GM21786 (cell line): ENCODE measurements at regions not wholly inside any gene's neighbourhood (a gene's known extent, or its start where the extent isn't known, plus 50 kb on each side); places are given as distances from the start of the nearest gene placed in this dataset.
"Not testable (repeated sequence)": the region's sequence is repeated elsewhere in the genome, so short reads cannot be mapped to it uniquely, and the experiment has no call there.

Experiments used
- ATAC-seq: cut with Tn5 transposase; IDR thresholded peaks from one replicate; pipeline ENCODE4 v1.9.1; 2021; ENCODE audit not compliant: unreplicated experiment

GRCh38 chr15:95125803-95126202 is 894.4 kb downstream of the MCTP2 start:
- no peak for ATAC-seq

DNA sequence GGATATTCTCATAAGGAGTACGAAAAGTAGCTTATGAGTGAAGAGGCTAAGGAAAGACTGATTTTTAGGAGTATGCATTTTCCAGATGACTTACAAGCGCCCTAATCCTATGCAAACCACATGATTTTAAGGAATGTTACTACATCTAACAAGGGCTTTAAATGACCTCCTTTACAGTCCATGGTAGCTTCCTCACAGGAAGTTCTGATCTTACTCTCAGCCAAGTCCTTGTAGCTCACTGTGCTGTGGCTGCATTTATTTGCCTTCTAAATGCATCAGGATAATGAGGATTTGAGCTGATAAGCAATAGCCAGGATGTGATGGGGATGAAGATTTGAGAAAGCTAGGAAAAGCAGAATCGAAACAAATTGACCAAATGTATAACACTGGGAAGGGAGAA is 896.0 kb downstream of the MCTP2 start:
- no peak for ATAC-seq

DNA sequence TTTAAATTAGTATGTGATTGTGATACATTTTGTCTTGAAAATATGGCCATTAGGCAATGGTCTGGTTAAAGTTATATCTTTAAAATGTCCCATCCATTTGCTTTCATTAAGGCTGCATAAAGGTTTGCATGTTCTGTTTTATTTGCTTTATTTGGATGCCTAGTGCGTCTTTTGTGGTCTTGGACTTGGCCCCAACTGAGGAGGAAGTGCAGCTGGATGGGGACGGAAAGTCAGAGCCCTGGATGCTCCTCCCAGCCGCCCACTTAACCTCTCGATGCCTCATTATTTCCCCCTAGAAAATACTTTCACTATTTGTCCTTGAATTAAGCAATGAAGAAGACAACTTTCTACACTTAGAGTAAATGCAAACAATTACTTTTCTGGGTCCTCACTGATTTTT is 898.2 kb downstream of the MCTP2 start:
- no peak for ATAC-seq

- ATAC-seq = no peak
Observed at GRCh38 chr15:95131131-95131556, 899.8 kb downstream of the MCTP2 start.

- ATAC-seq = no peak
Observed at GRCh38 chr15:95132774-95133173, 901.4 kb downstream of the MCTP2 start.

- ATAC-seq = no peak
Observed at GRCh38 chr15:95134431-95135110, 903.2 kb downstream of the MCTP2 start.

DNA sequence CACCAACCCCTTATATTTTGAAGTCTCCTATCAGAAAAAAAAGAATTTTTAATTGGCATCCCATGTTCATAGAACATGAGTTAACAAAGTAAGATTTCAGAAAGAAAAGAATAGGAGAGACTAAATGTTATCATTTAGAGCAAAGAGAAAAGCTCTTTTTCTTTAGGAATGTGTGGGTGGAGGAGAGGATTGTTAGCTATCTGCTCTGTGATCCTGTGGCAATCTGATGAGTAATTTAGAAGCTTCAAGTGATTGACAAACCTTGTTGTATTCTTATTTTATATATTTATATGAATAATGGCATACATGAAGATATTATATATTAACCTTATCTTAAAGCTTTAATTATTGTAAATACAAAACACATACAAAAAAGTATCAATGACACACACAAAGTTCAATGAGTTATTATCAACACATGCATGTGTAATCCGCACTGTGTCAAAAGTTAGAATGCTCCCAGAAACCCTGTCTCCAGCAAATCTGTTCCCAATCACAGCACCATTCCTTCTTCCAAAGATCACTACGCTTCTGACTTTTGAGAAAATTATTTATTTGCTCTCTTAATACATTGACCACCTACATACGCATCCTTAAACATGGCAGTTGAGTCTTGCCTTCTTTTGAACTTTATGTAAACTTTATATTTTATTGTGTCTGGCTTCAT is 907.4 kb downstream of the MCTP2 start:
- ATAC-seq = no peak

DNA sequence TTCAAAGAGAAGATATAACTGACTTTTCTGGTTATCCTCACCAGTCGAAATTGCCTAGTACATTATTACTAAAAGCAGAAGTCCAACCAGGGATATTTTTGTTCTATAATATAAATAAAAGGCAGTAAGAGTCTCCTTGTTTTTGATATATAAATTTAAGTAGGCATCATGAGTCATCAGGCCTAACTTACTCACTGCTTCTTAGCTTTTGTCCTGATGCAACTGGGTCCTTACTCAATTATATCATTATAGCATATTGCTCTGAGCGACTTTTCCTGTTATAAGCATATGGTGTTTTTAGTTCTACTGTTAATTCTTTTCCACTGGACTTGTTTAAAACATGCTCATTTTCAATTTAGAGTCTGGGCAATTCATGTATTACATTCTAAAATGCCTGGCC is 910.1 kb downstream of the MCTP2 start:
- no peak for ATAC-seq

DNA sequence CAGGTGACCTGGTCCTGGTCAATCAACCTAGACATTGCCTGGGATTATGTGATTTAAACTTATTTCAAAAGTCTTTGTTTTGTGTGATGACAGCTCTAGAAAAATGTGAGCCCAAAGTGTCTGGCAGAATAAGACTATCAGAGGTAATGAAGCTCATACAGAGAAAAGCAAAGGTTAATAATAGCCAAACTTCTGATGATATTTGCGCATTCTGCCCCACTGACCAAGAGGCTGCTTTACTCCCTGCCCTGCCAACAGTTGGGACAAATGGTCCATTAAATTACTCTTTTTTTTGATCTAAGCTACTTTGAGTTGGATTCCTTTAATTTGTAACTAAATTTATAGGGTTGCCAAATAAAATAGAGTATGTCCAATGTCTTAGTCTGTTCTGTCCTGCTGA is 911.2 kb downstream of the MCTP2 start:
- no peak for ATAC-seq

DNA sequence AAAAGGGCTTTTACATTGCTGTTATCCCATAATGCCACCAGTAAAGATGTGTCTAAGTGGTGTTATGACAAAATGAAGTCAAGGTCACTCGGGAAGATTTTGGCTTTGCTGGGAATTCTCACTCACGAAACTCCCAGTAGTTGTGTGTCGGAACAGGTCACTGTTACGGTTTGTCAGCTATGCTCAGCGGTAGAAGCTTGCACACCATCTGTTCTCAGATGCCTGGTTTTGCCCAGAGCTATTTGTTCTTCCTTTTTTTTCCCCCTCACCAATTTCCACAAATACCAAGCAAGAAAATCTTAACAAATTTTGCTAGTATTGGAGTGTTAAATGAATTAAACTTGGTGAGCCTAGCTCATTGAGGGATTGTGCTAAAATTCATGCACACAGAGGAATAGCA is 915.1 kb downstream of the MCTP2 start:
- ATAC-seq = no peak

DNA sequence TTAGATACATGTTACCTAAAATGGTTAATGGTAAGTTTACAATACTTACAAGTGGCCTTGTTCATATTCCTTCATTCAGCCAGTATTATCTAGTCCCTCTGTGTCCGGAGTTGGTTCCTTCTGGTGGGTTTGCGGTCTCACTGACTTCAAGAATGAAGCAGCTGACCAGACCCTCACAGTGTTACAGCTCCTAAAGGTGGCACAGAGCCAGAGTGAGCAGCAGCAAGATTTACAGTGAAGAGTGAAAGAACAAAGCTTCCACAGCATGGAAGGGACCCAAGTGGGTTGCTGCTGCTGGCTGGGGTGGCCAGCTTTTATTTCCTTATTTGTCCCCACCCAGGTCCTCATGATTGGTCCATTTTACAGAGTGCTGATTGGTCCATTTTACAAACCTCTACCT is 916.8 kb downstream of the MCTP2 start:
- no peak for ATAC-seq

DNA sequence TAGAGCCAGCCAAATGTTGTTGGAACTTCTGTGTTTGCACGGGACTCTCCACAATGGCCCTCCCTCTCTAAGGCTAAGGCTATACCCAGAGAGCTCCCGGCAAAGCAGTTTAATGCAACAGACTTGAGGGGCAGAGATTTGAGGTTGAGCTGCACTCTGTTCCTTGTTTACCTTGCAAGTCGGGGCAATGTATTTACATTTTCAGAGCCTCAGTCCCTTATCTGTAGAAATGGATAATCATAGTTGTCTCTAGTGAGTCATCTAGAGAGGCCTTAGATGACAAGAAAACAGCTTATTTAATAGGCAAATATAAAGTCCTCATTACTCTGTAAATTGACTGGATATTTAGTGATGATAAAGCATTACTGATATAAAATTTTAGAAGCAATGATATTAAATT is 917.7 kb downstream of the MCTP2 start:
- ATAC-seq = no peak

DNA sequence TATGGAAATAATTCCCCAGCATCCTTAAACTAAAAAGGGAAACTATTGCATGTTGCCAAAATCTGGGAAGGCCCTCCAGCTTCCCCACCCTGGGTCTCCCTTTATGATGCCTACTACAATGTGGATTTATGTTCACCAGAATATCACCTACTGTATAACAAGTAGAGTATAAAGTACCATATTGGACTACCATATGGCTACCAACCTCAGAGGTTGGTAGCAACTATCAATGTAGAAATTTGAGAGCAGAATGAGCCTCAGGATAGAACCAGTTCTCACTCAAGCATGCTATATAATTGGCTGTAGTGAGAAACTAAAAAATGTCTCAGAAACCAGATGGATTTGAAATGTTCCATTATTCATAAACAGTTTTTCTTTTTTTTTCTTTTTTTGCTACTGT is 918.4 kb downstream of the MCTP2 start:
- ATAC-seq = no peak

DNA sequence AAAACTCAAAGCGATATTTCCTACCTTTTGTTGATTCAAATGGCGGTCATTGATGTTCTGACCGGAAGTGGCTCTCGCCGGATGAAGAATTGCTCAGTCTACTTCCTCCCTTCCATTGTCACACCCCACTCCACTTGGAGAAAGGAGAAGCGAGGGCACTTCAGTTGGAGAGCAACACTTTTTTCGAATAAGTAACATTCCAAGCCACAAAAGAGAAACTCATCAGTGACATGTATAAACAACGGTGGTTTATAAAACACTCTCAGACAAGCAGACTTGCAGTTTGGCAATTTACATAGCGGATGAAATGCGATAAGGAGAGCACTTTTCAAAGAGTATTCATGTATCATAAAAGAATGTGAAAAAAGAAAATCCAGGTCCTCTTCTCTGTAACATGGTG is 919.1 kb downstream of the MCTP2 start:
- no peak for ATAC-seq

DNA sequence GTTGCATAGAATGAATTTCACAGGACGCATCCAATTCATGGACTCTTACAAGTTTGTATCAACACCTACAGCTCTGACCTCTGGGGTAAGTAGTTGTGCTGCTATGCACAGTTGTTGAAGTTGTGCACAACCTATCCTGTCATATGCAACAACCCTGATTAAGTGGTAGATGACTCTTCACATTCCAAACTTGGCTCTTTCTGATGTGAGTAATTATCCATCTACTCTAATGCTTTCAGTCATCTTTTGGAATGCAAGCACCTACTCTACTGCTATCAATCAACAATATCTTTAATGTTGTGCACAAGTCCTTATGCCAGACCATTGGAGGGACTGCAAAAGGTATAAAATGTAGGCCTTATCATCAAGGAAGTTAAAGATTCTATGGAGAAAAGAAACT is 921.4 kb downstream of the MCTP2 start:
- ATAC-seq = no peak

DNA sequence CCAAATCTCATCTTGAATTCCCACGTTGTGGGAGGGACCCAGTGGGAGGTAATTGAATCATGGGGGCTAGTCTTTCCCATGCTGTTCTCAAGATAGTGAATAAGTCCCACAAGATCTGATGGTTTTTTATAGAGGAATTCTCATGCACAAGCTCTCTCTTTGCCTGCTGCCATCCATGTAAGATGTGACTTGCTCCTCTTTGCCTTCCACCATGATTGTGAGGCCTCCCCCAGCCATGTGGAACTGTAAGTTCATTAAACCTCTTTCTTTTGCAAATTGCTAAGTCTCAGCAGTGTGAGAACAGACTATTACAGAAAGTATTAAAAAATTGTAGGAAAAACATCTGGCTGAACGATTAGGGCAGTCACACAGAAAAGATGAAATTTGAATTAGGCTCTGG is 921.8 kb downstream of the MCTP2 start:
- not testable (repeated sequence) for ATAC-seq

DNA sequence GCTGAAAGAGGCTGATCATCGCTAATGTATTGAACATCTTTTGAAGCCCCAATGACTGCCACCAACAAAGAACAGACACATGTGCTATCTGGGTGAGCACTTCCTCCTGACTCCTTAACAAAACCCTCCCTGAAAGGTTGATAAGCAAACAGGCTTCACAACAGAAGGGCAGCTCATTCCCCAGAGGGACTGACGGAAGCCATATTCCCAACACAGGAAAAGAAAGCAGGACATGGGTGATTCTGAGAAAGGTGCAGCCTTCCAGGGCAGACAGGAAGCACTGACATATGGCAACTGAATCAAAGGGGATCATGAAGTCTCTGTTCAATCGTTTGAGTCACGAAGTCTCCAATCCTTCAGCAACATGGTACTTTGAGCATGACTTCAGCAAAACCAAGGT is 929.0 kb downstream of the MCTP2 start:
- ATAC-seq = no peak

- no peak for ATAC-seq
Observed at GRCh38 chr15:95162069-95162468, 930.7 kb downstream of the MCTP2 start.

DNA sequence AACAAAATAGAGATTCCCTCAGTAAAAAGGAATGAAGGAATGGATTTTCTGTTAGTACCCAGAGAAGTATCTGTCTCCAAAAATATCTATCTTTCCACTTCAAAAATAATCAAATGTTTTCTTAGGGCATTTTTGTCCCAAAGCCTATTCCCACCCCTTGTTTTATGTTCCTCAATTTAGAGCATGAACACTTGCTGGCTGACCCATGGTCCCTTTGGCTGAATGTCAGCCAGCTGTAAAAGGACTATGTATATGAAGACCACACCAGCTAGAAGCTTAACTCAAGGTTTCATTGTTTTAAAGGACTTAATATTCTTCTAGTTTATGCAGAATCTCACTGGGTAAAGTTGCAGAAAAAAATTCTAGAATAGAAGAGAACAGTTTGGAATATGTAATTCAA is 931.2 kb downstream of the MCTP2 start:
- no peak for ATAC-seq

DNA sequence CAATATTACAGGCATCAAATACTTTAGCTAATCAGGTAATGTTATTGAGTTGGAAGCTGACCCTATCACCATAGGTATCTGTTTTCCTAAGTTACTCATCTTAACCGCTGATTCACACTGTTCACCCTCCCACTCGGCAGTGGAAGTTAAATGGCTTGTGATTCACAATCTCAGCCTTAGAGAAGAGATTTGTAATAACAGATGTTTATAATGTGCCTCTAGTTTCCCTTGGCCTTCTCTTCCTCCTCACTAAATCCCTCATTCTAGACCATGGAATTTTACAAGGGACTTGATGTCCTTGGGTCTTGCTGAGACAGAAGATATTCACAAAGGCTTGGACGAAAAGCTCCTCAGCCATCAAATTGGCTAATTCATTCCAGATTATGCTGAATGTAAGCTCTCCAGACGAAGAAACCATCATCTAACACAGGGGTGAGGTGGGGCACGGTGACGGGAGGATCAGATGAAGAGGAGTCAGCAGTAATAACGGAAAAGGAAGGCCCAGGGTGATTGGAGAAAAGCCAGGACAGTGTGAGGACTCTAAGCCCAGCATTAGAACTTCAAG is 931.7 kb downstream of the MCTP2 start:
- ATAC-seq = no peak

GRCh38 chr15:95168152-95168551 is 936.8 kb downstream of the MCTP2 start:
- no peak for ATAC-seq

DNA sequence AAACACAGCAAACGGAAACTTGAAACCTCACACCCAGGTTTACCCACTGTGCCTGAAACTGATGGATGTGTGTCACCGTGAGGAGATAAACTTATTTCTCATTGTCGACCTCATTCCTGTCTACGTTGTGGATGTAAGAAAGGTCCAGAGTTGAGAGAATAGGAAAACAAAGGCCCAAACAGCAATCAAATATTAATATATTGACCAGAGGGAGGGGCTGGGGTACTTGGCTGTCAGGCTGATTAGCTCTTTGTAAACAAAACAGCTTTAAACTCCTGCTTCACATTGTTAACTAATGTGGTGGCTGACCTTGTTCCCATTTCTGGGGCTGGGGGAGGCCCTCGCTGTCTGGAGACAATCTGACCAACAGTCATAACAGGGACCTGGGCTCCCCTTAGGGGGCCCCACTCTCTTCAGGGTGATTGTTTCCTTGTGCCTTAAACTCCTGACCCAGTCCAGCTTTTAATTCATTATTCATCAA is 937.6 kb downstream of the MCTP2 start:
- ATAC-seq = no peak
